ENCODE measurements at regions not wholly inside any gene's neighbourhood (a gene's known extent, or its start where the extent isn't known, plus 50 kb on each side); places are given as distances from the start of the nearest gene placed in this dataset.

DNA sequence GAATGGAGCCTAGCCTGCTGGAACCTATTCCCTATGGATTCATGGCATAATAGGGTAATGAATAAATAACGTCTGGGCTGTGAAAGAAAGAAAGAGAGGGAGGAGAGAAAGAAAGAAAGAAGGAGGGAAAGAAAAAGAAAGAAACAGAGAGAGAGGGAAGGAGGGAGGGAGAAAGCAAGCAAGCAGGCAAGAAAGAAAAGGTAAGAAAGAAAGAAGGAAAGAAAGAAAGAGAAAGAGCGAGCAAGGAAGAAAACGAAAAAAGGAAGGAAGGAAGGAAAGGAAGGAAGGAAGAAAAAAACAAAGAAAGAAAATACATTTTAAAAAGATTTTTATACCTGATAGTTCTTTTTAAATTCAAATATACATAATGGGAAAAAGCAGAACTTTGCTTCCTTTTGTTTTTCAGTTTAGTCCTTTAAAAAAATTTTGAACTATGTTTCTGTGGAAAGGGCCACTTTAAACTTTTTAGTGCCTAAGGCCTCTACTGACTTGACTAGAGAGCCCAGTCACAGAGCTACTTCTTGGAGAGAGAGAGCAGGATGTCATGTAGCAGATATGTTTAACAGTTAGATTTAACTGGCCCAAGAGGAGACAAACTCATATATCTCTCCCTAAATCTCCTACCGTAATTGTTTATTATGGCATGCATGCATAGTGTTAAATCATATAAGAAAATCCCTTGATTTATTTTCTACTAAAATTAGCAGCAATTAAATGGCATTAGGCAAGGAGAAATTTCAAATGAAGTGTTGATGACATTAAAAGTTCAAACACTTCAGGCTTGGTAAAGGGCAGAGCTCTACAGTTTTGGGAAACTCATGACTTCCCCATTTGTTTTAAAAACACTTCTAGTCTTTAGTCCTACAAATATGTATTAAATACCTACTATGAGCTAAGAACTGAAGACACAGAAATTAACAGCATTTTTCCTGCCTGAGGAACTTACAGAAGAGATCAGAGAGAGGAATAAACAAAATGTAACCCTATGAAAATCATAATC, 305.5 kb downstream of the BCAT1 start:
- Mint-ChIP-seq H3K4me3 (no peak overlapping the region), H3K27me3 (ENCODE audit: low read depth) (no peaks in the 10 kb centered on the region; the same call in 1 of the 2 replicates), H3K9me3 (no peaks in the 10 kb centered on the region), H3K4me1 (peaks cover 5% of the 10 kb centered on the region), H3K27ac (no peak overlapping the region), H3K36me3 (no peaks in the 10 kb centered on the region)
- no peak for ATAC-seq
- CTCF ChIA-PET: no interaction called here
- POLR2A ChIA-PET: no interaction called here
- no peak for DNase-seq (ENCODE audit: low spot score)
- TF ChIP-seq E2F1 (CRISPR knock-in tag; IDR thresholded peaks at IDR 0.05) (no peak), ESRRA (CRISPR knock-in tag; IDR thresholded peaks at IDR 0.05; ENCODE audit: borderline replicate concordance) (no peak), FOXK1 (CRISPR knock-in tag; IDR thresholded peaks at IDR 0.05) (no peak)

- Mint-ChIP-seq H3K4me1 (peaks cover 17% of the 10 kb centered on the region), H3K9me3 (no peaks in the 10 kb centered on the region), H3K4me3 (no peak overlapping the region), H3K27ac (no peak overlapping the region), H3K27me3 (ENCODE audit: low read depth) (no peaks in the 10 kb centered on the region; the same call in 1 of the 2 replicates), H3K36me3 (no peaks in the 10 kb centered on the region)
- TF ChIP-seq MYBL2 (CRISPR knock-in tag; IDR thresholded peaks at IDR 0.05): no peak
- TF ChIP-seq NFE2L1 (CRISPR knock-in tag; IDR thresholded peaks at IDR 0.05): no peak
- no peak for TF ChIP-seq TP53 (CRISPR knock-in tag; IDR thresholded peaks at IDR 0.05)
- no peak for TF ChIP-seq OVOL2 (CRISPR knock-in tag; IDR thresholded peaks at IDR 0.05; ENCODE audit: borderline replicate concordance)
- no peak for TF ChIP-seq RELA (CRISPR knock-in tag; IDR thresholded peaks at IDR 0.05; ENCODE audit: borderline replicate concordance)
- no peak for TF ChIP-seq E2F1 (CRISPR knock-in tag; IDR thresholded peaks at IDR 0.05)
- TF ChIP-seq SMAD4 (CRISPR knock-in tag; IDR thresholded peaks at IDR 0.05): no peak
- no peak for TF ChIP-seq AR (CRISPR knock-in tag; IDR thresholded peaks at IDR 0.05)
- TF ChIP-seq ZNF317 (CRISPR knock-in tag; IDR thresholded peaks at IDR 0.05; ENCODE audit: borderline replicate concordance, low read depth): no peak
- TF ChIP-seq ZMAT4 (CRISPR knock-in tag; IDR thresholded peaks at IDR 0.05): no peak
- TF ChIP-seq, protein P1, sequence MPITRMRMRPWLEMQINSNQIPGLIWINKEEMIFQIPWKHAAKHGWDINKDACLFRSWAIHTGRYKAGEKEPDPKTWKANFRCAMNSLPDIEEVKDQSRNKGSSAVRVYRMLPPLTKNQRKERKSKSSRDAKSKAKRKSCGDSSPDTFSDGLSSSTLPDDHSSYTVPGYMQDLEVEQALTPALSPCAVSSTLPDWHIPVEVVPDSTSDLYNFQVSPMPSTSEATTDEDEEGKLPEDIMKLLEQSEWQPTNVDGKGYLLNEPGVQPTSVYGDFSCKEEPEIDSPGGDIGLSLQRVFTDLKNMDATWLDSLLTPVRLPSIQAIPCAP (CRISPR knock-in tag; IDR thresholded peaks at IDR 0.05): no peak
- ATAC-seq: no peak
- DNase-seq (ENCODE audit: low spot score): no peak
- POLR2A ChIA-PET: no interaction called here
- CTCF ChIA-PET: no interaction called here
Observed at GRCh38 chr12:24639641-24640040, 309.3 kb downstream of the BCAT1 start.

DNA sequence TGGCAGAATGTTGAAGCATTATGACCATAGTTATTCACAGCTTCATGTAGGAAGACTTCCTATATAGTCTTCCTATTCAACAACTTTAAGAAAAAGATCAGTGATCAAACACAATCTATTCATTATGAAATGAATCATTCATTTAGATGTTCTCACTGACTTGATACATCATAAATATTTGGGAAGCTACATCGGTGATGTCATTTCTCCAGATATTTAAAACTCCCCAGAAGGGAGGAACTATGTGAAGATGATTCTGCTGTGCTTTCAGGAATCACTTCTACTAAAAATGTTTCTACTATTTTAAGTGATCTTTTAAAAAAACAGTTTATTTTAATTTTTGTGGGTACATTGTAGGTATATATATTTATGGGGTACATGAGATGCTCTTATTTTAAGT, 316.4 kb downstream of the BCAT1 start:
- no peak for ATAC-seq

More for the DNA sequence above, 316.4 kb downstream of the BCAT1 start:
- POLR2A ChIA-PET: no interaction called here
- TF ChIP-seq TP53 (CRISPR knock-in tag; IDR thresholded peaks at IDR 0.05) (no peak), SMAD4 (CRISPR knock-in tag; IDR thresholded peaks at IDR 0.05) (no peak), GABPB1 (CRISPR knock-in tag; IDR thresholded peaks at IDR 0.05) (no peak), FOXK1 (CRISPR knock-in tag; IDR thresholded peaks at IDR 0.05) (no peak), NR3C1 (CRISPR knock-in tag; conservative IDR thresholded peaks at IDR 0.05; ENCODE audit: low read depth) (no peak), PRRX2 (CRISPR knock-in tag; IDR thresholded peaks at IDR 0.05) (no peak), HMGA2 (CRISPR knock-in tag; IDR thresholded peaks at IDR 0.05) (no peak), ETV6 (CRISPR knock-in tag; IDR thresholded peaks at IDR 0.05) (no peak), MYBL2 (CRISPR knock-in tag; IDR thresholded peaks at IDR 0.05) (no peak), ZNF219 (CRISPR knock-in tag; IDR thresholded peaks at IDR 0.05; ENCODE audit: borderline replicate concordance) (no peak), RELA (CRISPR knock-in tag; IDR thresholded peaks at IDR 0.05; ENCODE audit: borderline replicate concordance) (no peak)
- TF ChIP-seq, protein P2, sequence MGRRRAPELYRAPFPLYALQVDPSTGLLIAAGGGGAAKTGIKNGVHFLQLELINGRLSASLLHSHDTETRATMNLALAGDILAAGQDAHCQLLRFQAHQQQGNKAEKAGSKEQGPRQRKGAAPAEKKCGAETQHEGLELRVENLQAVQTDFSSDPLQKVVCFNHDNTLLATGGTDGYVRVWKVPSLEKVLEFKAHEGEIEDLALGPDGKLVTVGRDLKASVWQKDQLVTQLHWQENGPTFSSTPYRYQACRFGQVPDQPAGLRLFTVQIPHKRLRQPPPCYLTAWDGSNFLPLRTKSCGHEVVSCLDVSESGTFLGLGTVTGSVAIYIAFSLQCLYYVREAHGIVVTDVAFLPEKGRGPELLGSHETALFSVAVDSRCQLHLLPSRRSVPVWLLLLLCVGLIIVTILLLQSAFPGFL (CRISPR knock-in tag; IDR thresholded peaks at IDR 0.05; ENCODE audit: borderline replicate concordance): no peak
- TF ChIP-seq, protein P3, sequence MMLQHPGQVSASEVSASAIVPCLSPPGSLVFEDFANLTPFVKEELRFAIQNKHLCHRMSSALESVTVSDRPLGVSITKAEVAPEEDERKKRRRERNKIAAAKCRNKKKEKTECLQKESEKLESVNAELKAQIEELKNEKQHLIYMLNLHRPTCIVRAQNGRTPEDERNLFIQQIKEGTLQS (CRISPR knock-in tag; conservative IDR thresholded peaks at IDR 0.05): no peak
- TF ChIP-seq, protein P4, sequence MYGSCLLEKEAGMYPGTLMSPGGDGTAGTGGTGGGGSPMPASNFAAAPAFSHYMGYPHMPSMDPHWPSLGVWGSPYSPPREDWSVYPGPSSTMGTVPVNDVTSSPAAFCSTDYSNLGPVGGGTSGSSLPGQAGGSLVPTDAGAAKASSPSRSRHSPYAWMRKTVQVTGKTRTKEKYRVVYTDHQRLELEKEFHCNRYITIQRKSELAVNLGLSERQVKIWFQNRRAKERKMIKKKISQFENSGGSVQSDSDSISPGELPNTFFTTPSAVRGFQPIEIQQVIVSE (CRISPR knock-in tag; IDR thresholded peaks at IDR 0.05; ENCODE audit: borderline replicate concordance): no peak
- Mint-ChIP-seq H3K9me3 (peaks cover 11% of the 10 kb centered on the region), H3K36me3 (no peaks in the 10 kb centered on the region), H3K27ac (no peak overlapping the region), H3K4me1 (peaks cover 11% of the 10 kb centered on the region), H3K27me3 (ENCODE audit: low read depth) (no peaks in the 10 kb centered on the region), H3K4me3 (no peak overlapping the region)
- CTCF ChIA-PET: no interaction called here
- DNase-seq (ENCODE audit: low spot score): no peak

All from WTC11 (cell line).